KOPT-K1 (cell line): ENCODE measurements at regions not wholly inside any gene's neighbourhood (a gene's known extent, or its start where the extent isn't known, plus 50 kb on each side); places are given as distances from the start of the nearest gene placed in this dataset.
"Not testable (repeated sequence)": the region's sequence is repeated elsewhere in the genome, so short reads cannot be mapped to it uniquely, and the experiment has no call there.

Experiments
- H3K27ac ChIP-seq: fragments of 200-600 bp; sonication (generic); 2 replicates; pipeline ENCODE4 v1.5.1; 2016; ENCODE audit warnings: antibody characterized with exemption, mild to moderate bottlenecking, low read depth, low read length; ENCODE audit not compliant: poor library complexity, severe bottlenecking
- H3K36me3 ChIP-seq: fragments of 200-600 bp; sonication (generic); 2 replicates; pipeline ENCODE4 v1.5.1; 2017; ENCODE audit warnings: antibody characterized with exemption, mild to moderate bottlenecking, low read length, moderate library complexity; ENCODE audit not compliant: insufficient read depth
- H3K9me3 ChIP-seq: fragments of 200-600 bp; sonication (generic); 2 replicates; pipeline ENCODE4 v1.5.1; 2017; ENCODE audit warnings: antibody characterized with exemption, low read length, mild to moderate bottlenecking; ENCODE audit not compliant: insufficient read depth, poor library complexity, severe bottlenecking

GRCh38 chr2:121849236-121849635, 93.8 kb downstream of the TSN start:
- H3K9me3 ChIP-seq, result peaks cover 3% of the 10 kb centered on the region
- no peak overlapping the region for H3K27ac ChIP-seq
- H3K36me3 ChIP-seq, result no peaks in the 10 kb centered on the region

GRCh38 chr2:121853149-121853548, 97.7 kb downstream of the TSN start:
- peaks cover 12% of the 10 kb centered on the region for H3K9me3 ChIP-seq
- not testable (repeated sequence) for H3K36me3 ChIP-seq, H3K27ac ChIP-seq

- H3K36me3 ChIP-seq, result no peaks in the 10 kb centered on the region
- H3K27ac ChIP-seq, result no peak overlapping the region
- peaks cover 12% of the 10 kb centered on the region for H3K9me3 ChIP-seq
Measured at GRCh38 chr2:121855510-121855909, 100.1 kb downstream of the TSN start.

- H3K9me3 ChIP-seq, result peaks cover 12% of the 10 kb centered on the region
- no peaks in the 10 kb centered on the region for H3K36me3 ChIP-seq
- H3K27ac ChIP-seq, result no peak overlapping the region
Measured at GRCh38 chr2:121856360-121856759, 100.9 kb downstream of the TSN start.

GRCh38 chr2:121858369-121858768, 102.9 kb downstream of the TSN start:
- Histone ChIP-seq H3K9me3 (peaks cover 15% of the 10 kb centered on the region), H3K36me3 (no peaks in the 10 kb centered on the region), H3K27ac (no peak overlapping the region)

GRCh38 chr2:121858847-121859246, 103.4 kb downstream of the TSN start:
- Histone ChIP-seq H3K27ac (no peak overlapping the region), H3K9me3 (peaks cover 15% of the 10 kb centered on the region), H3K36me3 (no peaks in the 10 kb centered on the region)

- Histone ChIP-seq H3K36me3 (no peaks in the 10 kb centered on the region), H3K27ac (no peak overlapping the region), H3K9me3 (peaks cover 5% of the 10 kb centered on the region)
Measured at GRCh38 chr2:121860033-121860757, 104.7 kb downstream of the TSN start.

- peaks cover 3% of the 10 kb centered on the region for H3K9me3 ChIP-seq
- no peaks in the 10 kb centered on the region for H3K36me3 ChIP-seq
- no peak overlapping the region for H3K27ac ChIP-seq
Measured at GRCh38 chr2:121860758-121861227, 105.3 kb downstream of the TSN start.

- Histone ChIP-seq H3K27ac (no peak overlapping the region), H3K36me3 (no peaks in the 10 kb centered on the region), H3K9me3 (peaks cover 3% of the 10 kb centered on the region)
Measured at GRCh38 chr2:121862286-121862685, 106.8 kb downstream of the TSN start.

GRCh38 chr2:121865914-121866313, 110.5 kb downstream of the TSN start:
- H3K9me3 ChIP-seq, result peaks cover 3% of the 10 kb centered on the region
- no peak overlapping the region for H3K27ac ChIP-seq
- H3K36me3 ChIP-seq, result no peaks in the 10 kb centered on the region

- H3K36me3 ChIP-seq, result no peaks in the 10 kb centered on the region
- peaks cover 3% of the 10 kb centered on the region for H3K9me3 ChIP-seq
- no peak overlapping the region for H3K27ac ChIP-seq
Measured at GRCh38 chr2:121866789-121867188, 111.3 kb downstream of the TSN start.

- no peaks in the 10 kb centered on the region for H3K9me3 ChIP-seq
- H3K36me3 ChIP-seq, result no peaks in the 10 kb centered on the region
- no peak overlapping the region for H3K27ac ChIP-seq
Measured at GRCh38 chr2:121868652-121869051, 113.2 kb downstream of the TSN start.

- no peak overlapping the region for H3K27ac ChIP-seq
- H3K36me3 ChIP-seq, result no peaks in the 10 kb centered on the region
- H3K9me3 ChIP-seq, result no peaks in the 10 kb centered on the region
Measured at GRCh38 chr2:121869363-121869762, 113.9 kb downstream of the TSN start.

- Histone ChIP-seq H3K27ac (no peak overlapping the region), H3K36me3 (no peaks in the 10 kb centered on the region), H3K9me3 (no peaks in the 10 kb centered on the region)
Measured at GRCh38 chr2:121869873-121870272, 114.4 kb downstream of the TSN start.

GRCh38 chr2:121872651-121873050, 117.2 kb downstream of the TSN start:
- H3K27ac ChIP-seq, result no peak overlapping the region
- no peaks in the 10 kb centered on the region for H3K9me3 ChIP-seq
- H3K36me3 ChIP-seq, result no peaks in the 10 kb centered on the region

- Histone ChIP-seq H3K27ac (no peak overlapping the region), H3K36me3 (no peaks in the 10 kb centered on the region), H3K9me3 (peaks cover 5% of the 10 kb centered on the region)
Measured at GRCh38 chr2:121873864-121874263, 118.4 kb downstream of the TSN start.
